Activated naive CD4-positive, alpha-beta T cell treated with anti-CD3 and anti-CD28 coated beads, Interleukin-2, amount 50 U/mL, for 72 hours (primary cell): ENCODE measurements at regions not wholly inside any gene's neighbourhood (a gene's known extent, or its start where the extent isn't known, plus 50 kb on each side); places are given as distances from the start of the nearest gene placed in this dataset.
A peak's percentile ranks its signal among the peaks of the same experiment; 100 is the strongest.

ENCODE experiments used
- ATAC-seq, 2 donors: fragments of 150-1000 bp; cut with Tn5 transposase; 2 replicates each; pipeline ENCODE4 v1.10.0; 2021; ENCODE audit warnings: mild to moderate bottlenecking in 2 of 2, moderate library complexity in 2 of 2
- DNase-seq, 2 donors: peaks; one replicate each; pipeline ENCODE4 v3.0.0; 2021 to 2022; ENCODE audit warnings: low spot score in 2 of 2
- H3K27ac Mint-ChIP-seq, 2 donors: one replicate each; pipeline ENCODE4 v1.8.0; 2022; ENCODE audit warnings: mild to moderate bottlenecking in 2 of 2, mixed read lengths in 2 of 2
- H3K36me3 Mint-ChIP-seq, 2 donors: one replicate each; pipeline ENCODE4 v1.8.0; 2022; ENCODE audit warnings: mixed read lengths in 2 of 2
- H3K9me3 Mint-ChIP-seq, 2 donors: one replicate each; pipeline ENCODE4 v1.8.0; 2022; ENCODE audit warnings: mixed read lengths in 2 of 2

- no peak for ATAC-seq
- H3K36me3 Mint-ChIP-seq: no peaks in the 10 kb centered on the region
Measured at GRCh38 chr2:121130301-121130850, 154.6 kb downstream of the TFCP2L1 start.

DNA sequence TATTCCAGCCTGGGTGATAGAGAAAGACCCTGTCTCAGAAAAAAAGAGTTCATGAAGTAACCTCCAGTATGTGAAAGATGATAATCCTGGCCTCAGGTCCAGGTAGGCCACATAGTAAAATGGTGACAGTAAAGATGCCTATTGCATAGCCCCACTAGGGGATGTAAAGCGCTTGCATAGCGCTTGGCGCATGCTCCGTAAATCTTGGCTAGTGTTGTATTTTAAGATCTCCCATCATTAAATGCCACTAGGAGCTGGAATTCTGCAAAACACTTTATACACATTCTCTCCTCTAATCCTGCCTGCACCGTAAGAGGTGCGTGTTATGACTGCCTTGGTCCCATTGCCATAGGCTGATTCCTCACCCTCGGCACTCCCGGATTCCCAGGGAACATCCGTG is 153.6 kb downstream of the TFCP2L1 start:
- Mint-ChIP-seq H3K27ac (no peak overlapping the region), H3K9me3 (peaks cover 0 to 7% of the 10 kb centered on the region in 2 donors), H3K36me3 (no peaks in the 10 kb centered on the region)
- no peak for ATAC-seq
- DNase-seq: no peak

More at GRCh38 chr2:121130301-121130850, 154.6 kb downstream of the TFCP2L1 start:
- DNase-seq: no peak
- no peak overlapping the region for H3K27ac Mint-ChIP-seq
- peaks cover 0 to 7% of the 10 kb centered on the region in 2 donors for H3K9me3 Mint-ChIP-seq

DNA sequence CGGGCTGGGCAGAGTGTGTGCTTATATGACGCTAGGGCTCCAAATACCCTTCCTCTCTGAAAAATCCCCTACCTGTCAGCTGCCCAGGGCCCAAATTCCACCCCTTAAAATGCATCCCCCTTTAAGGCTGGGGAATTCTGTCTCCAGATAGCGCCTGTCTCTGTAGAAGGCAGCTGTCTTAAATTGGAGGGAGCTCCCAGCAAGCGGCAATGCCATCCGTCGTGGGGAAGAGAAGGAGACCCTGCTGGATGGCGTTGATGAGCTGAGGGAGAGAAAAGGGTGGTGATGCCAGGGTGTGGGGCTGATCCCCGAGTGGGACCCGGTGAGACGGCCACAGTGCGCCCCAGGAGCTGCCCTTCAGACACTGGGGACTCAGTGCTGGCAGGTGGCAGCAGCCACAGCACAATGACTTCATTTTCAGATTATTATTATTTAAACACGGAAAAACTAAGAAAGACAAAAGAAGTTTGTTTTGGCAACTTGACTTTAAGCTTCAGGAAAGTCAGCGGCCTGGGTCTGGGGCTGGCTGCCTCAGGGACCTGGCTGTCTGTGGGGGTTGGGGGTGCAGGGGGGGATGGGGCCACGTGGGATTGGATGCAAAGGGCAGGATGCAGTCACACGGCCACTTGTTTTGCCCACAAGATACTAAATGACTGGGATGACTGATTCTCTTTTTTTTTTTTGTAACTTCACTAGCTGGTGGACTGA is 152.8 kb downstream of the TFCP2L1 start:
- no peak for ATAC-seq

GRCh38 chr2:121132762-121133107 is 152.3 kb downstream of the TFCP2L1 start:
- Mint-ChIP-seq H3K27ac (no peak overlapping the region), H3K36me3 (no peaks in the 10 kb centered on the region), H3K9me3 (peaks cover 0 to 7% of the 10 kb centered on the region in 2 donors)
- no peak for DNase-seq
- ATAC-seq: no peak

More for the DNA sequence above, 152.8 kb downstream of the TFCP2L1 start:
- Mint-ChIP-seq H3K9me3 (peaks cover 0 to 7% of the 10 kb centered on the region in 2 donors), H3K36me3 (no peaks in the 10 kb centered on the region), H3K27ac (no peak overlapping the region)
- no peak for DNase-seq

GRCh38 chr2:121133551-121134319 is 151.3 kb downstream of the TFCP2L1 start:
- no peaks in the 10 kb centered on the region for H3K36me3 Mint-ChIP-seq
- no peak for ATAC-seq
- peaks cover 0 to 7% of the 10 kb centered on the region in 2 donors for H3K9me3 Mint-ChIP-seq
- no peak for DNase-seq
- H3K27ac Mint-ChIP-seq: no peak overlapping the region

DNA sequence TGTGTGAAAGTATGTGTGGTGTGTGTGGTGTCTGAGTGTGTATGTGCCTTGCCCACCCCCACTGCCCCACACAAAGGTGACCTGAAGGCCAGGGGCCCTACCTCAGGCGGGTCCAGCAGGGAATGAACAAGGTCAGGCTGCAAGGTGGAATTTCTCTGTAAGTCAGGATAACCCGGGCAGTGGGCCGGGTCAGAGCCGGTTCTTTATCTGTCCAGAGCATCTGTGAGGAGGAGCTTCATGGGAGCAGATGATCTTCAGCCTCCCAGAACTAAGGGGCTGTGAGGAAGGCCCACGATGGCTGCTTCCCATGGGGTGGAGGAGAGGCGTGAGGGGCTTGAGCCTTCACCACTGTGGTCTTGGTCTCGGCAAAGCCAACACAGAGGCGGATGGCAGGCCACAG is 150.3 kb downstream of the TFCP2L1 start:
- no peak for ATAC-seq
- no peak for DNase-seq

DNA sequence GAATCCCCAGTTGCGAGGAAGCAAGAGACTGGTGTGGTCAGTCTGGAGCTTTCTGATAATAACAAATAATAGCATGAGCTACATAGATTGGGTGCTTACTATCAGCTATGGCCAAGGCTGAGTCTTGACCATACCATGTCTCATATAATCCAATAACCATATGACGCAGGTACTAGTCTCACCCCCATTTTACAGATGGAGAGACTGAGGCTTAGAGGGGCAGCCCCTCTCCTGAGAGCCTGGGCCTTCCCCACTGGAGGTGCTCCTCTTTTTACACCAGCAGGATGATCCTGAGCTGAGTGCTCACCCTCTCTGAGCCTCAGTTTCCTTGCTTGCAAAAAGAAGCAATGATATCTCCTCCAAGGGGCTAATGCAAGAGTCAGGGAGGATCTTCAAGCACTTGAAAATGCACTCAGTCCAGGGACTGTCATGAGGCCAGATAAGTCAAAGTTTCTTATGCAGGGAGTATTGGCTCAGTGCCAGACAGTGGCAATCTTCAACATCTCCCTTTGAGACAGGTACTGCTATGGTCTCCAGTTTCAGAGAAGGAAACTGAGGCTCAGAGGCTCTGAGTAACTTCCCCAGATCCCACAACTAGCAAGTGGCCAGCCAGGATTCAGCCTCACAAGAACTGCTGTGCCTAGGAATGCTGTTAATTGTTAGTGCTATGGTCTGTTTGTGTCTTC is 149.7 kb downstream of the TFCP2L1 start:
- DNase-seq (no peak), ATAC-seq (no peak)
- Mint-ChIP-seq H3K9me3 (peaks cover 0 to 7% of the 10 kb centered on the region in 2 donors), H3K36me3 (no peaks in the 10 kb centered on the region), H3K27ac (peak overlapping the region in 1 of 2 donors; percentile 22)

More for the DNA sequence above, 150.3 kb downstream of the TFCP2L1 start:
- Mint-ChIP-seq H3K9me3 (peaks cover 0 to 7% of the 10 kb centered on the region in 2 donors), H3K36me3 (no peaks in the 10 kb centered on the region), H3K27ac (peak overlapping the region in 1 of 2 donors; percentile 22)

DNA sequence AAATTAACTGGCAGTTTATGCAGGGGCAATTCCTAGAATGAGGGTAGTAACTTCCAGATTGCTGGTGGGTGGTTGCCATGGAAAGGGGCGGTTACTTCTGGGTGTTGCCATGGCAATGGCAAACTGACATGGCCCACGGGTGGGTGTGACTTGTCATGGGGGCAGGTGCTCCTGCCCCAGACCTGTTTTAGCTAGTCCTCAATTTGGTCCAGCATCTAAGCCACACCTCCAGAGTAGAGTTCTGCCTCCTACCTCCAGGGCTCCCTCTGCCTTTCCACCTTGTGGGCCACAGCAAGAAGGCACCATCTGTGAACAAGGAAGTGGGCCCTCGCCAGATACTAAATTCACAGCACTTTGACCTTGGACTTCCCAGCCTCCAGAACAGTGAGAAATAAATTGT is 148.7 kb downstream of the TFCP2L1 start:
- no peak for DNase-seq
- no peaks in the 10 kb centered on the region for H3K36me3 Mint-ChIP-seq
- no peak for ATAC-seq
- H3K9me3 Mint-ChIP-seq: peaks cover 0 to 7% of the 10 kb centered on the region in 2 donors
- H3K27ac Mint-ChIP-seq: no peak overlapping the region

DNA sequence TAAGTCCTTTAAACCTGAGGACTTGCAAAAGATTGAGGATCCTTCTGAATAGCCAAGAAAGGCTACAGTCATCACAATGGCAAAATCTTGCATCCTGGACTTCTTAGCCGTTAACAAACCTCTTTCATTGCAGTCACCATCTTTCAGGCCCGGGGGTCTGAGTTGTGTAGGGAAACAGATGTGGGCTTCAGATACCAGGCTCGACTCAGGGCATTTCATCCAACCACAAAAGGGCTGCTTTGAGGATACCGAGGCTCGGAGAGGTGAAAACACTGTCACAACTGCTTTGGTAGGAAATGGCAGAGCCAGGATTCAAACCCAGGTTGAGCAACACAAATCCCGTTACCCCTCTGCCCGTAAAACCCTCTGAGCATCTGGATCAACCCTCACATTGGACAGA is 147.4 kb downstream of the TFCP2L1 start:
- Mint-ChIP-seq H3K36me3 (no peaks in the 10 kb centered on the region), H3K27ac (no peak overlapping the region), H3K9me3 (peaks cover 0 to 7% of the 10 kb centered on the region in 2 donors)

DNA sequence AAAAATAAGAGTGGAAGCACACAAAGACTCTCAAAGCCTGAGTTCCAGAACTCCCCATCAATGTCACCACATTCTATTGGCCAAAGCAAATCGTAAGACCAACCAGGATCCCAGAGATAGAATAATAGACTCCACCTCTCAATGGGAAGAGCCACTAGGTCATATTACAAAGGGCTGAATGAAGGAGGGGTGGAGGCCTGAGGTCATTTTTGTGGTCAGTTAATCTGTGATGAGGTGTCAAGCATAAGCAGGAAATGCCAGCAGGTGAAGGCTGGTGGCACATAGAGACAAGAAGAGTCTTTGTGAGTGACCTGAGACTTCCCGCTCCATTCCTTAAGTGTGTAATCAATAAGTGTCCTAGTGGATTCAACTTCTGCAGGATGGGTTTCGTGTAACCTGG is 144.3 kb downstream of the TFCP2L1 start:
- no peaks in the 10 kb centered on the region for H3K36me3 Mint-ChIP-seq
- H3K9me3 Mint-ChIP-seq: no peaks in the 10 kb centered on the region
- H3K27ac Mint-ChIP-seq: no peak overlapping the region
- ATAC-seq: no peak
- no peak for DNase-seq

More for the DNA sequence above, 147.4 kb downstream of the TFCP2L1 start:
- ATAC-seq (no peak), DNase-seq (no peak)

GRCh38 chr2:121142452-121142851 is 142.6 kb downstream of the TFCP2L1 start:
- Mint-ChIP-seq H3K36me3 (no peaks in the 10 kb centered on the region), H3K27ac (no peak overlapping the region), H3K9me3 (no peaks in the 10 kb centered on the region)
- DNase-seq (no peak), ATAC-seq (no peak)

- H3K36me3 Mint-ChIP-seq: no peaks in the 10 kb centered on the region
- no peaks in the 10 kb centered on the region for H3K9me3 Mint-ChIP-seq
- H3K27ac Mint-ChIP-seq: no peak overlapping the region
- ATAC-seq (no peak), DNase-seq (no peak)
Measured at GRCh38 chr2:121144111-121144510, 140.9 kb downstream of the TFCP2L1 start.

DNA sequence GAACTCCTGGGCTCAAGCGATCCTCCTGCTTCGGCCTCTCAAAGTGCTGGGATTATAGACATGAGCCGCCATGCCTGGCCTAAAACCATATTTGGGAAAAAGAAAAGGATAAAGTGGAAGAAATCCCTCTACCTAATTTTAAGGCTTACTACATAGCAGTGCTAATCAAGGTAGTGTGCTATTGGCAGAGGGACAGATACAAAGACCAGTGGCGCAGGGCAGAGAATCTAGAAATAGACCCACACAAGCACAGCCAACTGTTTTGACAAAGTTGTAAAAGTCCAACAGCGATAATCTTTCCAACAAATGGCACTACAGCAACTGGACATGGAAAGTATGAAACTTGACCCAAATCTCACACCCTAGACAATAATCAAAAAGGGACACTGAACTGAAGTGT is 138.4 kb downstream of the TFCP2L1 start:
- ATAC-seq: no peak
- Mint-ChIP-seq H3K36me3 (no peaks in the 10 kb centered on the region), H3K9me3 (no peaks in the 10 kb centered on the region), H3K27ac (no peak overlapping the region)
- DNase-seq: no peak

- no peak for DNase-seq
- no peak for ATAC-seq
- H3K27ac Mint-ChIP-seq: no peak overlapping the region
- H3K9me3 Mint-ChIP-seq: no peaks in the 10 kb centered on the region
- H3K36me3 Mint-ChIP-seq: no peaks in the 10 kb centered on the region
Measured at GRCh38 chr2:121147766-121148165, 137.2 kb downstream of the TFCP2L1 start.

GRCh38 chr2:121148481-121148880 is 136.5 kb downstream of the TFCP2L1 start:
- H3K36me3 Mint-ChIP-seq: no peaks in the 10 kb centered on the region
- H3K27ac Mint-ChIP-seq: no peak overlapping the region
- DNase-seq: no peak
- ATAC-seq: no peak
- no peaks in the 10 kb centered on the region for H3K9me3 Mint-ChIP-seq

GRCh38 chr2:121149384-121149783 is 135.6 kb downstream of the TFCP2L1 start:
- no peak overlapping the region for H3K27ac Mint-ChIP-seq
- H3K36me3 Mint-ChIP-seq: no peaks in the 10 kb centered on the region
- H3K9me3 Mint-ChIP-seq: no peaks in the 10 kb centered on the region
- DNase-seq (no peak), ATAC-seq (no peak)

DNA sequence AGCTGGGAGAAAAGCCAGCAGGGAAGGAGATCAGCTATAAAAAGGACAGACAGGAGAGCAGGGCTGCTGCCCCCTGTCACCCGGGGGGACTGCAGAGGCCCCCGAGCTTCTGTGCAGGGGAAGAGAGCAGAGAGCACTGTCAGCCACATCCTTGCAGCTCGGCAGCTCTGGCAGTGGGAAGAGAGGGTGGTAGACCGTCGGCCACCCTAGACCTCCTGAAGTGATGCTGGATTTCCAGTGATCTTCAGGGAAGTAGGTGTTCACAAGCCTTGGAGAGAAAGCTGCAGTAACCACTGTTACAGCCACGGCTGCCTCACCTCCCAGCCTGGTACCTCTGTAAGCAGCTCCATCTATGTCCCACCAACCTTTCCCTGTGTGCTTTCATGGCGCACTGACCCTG is 134.9 kb downstream of the TFCP2L1 start:
- ATAC-seq (no peak), DNase-seq (no peak)
- no peaks in the 10 kb centered on the region for H3K36me3 Mint-ChIP-seq
- H3K9me3 Mint-ChIP-seq: no peaks in the 10 kb centered on the region
- H3K27ac Mint-ChIP-seq: peak overlapping the region in 1 of 2 donors; percentile 79
